ENCODE measurements at regions not wholly inside any gene's neighbourhood (a gene's known extent, or its start where the extent isn't known, plus 50 kb on each side); places are given as distances from the start of the nearest gene placed in this dataset.

DNA sequence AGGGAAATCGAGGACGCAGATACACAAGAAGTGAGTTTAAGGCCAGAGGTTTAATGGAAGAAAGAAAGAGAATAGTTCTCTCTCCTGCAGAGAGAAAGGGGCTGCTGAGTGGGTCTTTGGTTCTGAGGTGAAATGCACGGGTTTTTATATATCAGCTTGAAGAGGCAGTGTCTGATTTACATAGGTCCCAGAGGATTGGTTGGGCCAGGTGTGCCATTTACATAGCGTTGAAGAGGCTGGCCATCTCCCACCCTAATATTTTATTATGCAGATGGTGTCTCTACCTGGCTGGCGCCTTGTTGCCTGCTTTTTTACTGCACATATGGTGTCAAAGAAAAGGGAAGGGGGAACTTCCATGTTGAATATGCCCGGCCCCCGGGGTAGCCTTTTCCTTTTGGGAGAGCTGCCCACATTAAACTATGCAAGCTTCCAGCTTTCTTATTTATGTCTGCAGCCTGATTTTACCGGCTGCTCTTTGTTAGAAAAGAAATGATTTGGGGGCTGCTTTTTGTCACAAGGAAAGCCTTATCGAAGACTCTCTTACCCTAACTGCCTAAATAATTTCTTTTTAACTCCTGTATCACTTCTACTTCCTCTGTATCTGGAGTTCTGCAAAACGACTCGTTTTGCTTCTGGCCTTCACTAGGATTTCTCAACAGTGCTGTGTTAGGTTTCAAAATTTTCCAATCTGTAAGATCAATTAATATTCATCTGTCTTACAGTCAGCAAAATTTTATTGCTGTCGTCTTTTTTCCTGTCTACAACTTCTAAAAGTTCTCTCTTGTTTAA is 268.5 kb downstream of the B3GLCT start:
- DNase-seq (ENCODE audit: low spot score), result no peak
- no peak overlapping the region for H3K9ac ChIP-seq (ENCODE audit: low read depth in 1 of 2, low read length in 2 of 2)
- H3K27ac ChIP-seq (ENCODE audit: low read depth in 1 of 2, low read length in 2 of 2), result no peak overlapping the region
- no peaks in the 10 kb centered on the region for H3K9me3 ChIP-seq (ENCODE audit: control insufficient read depth in 4 of 4, low read length in 3 of 4)
- H3K4me1 ChIP-seq (ENCODE audit: control insufficient read depth in 4 of 4, insufficient read depth in 4 of 4, low read length in 3 of 4), result no peaks in the 10 kb centered on the region
- H3K4me3 ChIP-seq (ENCODE audit: low read depth in 1 of 3, low read length in 3 of 3), result no peak overlapping the region
- 67% methylated on average over 12 of the region's 12 CpGs for WGBS
- no peaks in the 10 kb centered on the region for H3K36me3 ChIP-seq (ENCODE audit: control insufficient read depth in 4 of 4, insufficient read depth in 3 of 4, low read depth in 1 of 4, low read length in 3 of 4)
- H3K27me3 ChIP-seq (ENCODE audit: control insufficient read depth in 4 of 4, insufficient read depth in 4 of 4, low read length in 3 of 4), result peaks cover 0 to 8% (median 1%) of the 10 kb centered on the region in 4 donors
- TF ChIP-seq, protein P1, sequence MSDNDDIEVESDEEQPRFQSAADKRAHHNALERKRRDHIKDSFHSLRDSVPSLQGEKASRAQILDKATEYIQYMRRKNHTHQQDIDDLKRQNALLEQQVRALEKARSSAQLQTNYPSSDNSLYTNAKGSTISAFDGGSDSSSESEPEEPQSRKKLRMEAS (IDR thresholded peaks at IDR 0.05), result no peak
- TF ChIP-seq NR2F2 (IDR thresholded peaks at IDR 0.05) (no peak), TAF1 (conservative IDR thresholded peaks at IDR 0.05) (no peak), RXRA (IDR thresholded peaks at IDR 0.05) (no peak), EGR1 (IDR thresholded peaks at IDR 0.05; ENCODE audit: low read depth in 2 of 2) (no peak), RAD21 (IDR thresholded peaks at IDR 0.05) (no peak), GABPA (IDR thresholded peaks at IDR 0.05 in 1 of 2, conservative IDR thresholded peaks at IDR 0.05 in 1 of 2) (no peak), JUND (IDR thresholded peaks at IDR 0.05) (no peak), SP1 (IDR thresholded peaks at IDR 0.05) (no peak), FOXA2 (IDR thresholded peaks at IDR 0.05) (no peak), HNF4G (IDR thresholded peaks at IDR 0.05) (no peak), FOXA1 (IDR thresholded peaks at IDR 0.05) (no peak), YY1 (IDR thresholded peaks at IDR 0.05) (no peak), HNF4A (conservative IDR thresholded peaks at IDR 0.05) (no peak)
- TF ChIP-seq, protein P2, sequence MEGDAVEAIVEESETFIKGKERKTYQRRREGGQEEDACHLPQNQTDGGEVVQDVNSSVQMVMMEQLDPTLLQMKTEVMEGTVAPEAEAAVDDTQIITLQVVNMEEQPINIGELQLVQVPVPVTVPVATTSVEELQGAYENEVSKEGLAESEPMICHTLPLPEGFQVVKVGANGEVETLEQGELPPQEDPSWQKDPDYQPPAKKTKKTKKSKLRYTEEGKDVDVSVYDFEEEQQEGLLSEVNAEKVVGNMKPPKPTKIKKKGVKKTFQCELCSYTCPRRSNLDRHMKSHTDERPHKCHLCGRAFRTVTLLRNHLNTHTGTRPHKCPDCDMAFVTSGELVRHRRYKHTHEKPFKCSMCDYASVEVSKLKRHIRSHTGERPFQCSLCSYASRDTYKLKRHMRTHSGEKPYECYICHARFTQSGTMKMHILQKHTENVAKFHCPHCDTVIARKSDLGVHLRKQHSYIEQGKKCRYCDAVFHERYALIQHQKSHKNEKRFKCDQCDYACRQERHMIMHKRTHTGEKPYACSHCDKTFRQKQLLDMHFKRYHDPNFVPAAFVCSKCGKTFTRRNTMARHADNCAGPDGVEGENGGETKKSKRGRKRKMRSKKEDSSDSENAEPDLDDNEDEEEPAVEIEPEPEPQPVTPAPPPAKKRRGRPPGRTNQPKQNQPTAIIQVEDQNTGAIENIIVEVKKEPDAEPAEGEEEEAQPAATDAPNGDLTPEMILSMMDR (IDR thresholded peaks at IDR 0.05; ENCODE audit: low read depth, low read length, missing input control), result no peak
- TF ChIP-seq, protein P3, sequence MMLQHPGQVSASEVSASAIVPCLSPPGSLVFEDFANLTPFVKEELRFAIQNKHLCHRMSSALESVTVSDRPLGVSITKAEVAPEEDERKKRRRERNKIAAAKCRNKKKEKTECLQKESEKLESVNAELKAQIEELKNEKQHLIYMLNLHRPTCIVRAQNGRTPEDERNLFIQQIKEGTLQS (IDR thresholded peaks at IDR 0.05), result no peak
- TF ChIP-seq, protein P4, sequence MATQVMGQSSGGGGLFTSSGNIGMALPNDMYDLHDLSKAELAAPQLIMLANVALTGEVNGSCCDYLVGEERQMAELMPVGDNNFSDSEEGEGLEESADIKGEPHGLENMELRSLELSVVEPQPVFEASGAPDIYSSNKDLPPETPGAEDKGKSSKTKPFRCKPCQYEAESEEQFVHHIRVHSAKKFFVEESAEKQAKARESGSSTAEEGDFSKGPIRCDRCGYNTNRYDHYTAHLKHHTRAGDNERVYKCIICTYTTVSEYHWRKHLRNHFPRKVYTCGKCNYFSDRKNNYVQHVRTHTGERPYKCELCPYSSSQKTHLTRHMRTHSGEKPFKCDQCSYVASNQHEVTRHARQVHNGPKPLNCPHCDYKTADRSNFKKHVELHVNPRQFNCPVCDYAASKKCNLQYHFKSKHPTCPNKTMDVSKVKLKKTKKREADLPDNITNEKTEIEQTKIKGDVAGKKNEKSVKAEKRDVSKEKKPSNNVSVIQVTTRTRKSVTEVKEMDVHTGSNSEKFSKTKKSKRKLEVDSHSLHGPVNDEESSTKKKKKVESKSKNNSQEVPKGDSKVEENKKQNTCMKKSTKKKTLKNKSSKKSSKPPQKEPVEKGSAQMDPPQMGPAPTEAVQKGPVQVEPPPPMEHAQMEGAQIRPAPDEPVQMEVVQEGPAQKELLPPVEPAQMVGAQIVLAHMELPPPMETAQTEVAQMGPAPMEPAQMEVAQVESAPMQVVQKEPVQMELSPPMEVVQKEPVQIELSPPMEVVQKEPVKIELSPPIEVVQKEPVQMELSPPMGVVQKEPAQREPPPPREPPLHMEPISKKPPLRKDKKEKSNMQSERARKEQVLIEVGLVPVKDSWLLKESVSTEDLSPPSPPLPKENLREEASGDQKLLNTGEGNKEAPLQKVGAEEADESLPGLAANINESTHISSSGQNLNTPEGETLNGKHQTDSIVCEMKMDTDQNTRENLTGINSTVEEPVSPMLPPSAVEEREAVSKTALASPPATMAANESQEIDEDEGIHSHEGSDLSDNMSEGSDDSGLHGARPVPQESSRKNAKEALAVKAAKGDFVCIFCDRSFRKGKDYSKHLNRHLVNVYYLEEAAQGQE (IDR thresholded peaks at IDR 0.05), result no peak

DNA sequence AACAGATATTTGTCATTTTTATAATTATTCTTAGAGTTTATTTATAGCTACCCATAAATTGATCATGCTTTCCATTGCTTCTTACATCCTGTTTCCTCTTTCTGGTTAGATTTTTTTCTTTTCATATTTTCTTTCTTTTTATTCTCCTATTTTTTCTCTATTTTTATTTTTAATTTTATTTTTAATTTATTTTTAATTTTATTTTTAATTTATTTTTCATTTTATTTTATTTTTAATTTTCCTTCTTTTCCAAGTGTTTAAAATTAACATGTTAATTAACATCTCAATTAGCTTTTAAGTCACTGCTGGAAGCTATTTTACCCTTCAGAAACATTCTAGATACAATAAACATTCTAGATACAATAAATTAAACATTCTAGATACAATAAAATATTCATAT is 269.6 kb downstream of the B3GLCT start:
- DNase-seq (ENCODE audit: low spot score), result no peak

More for the DNA sequence above, 269.6 kb downstream of the B3GLCT start:
- H3K9me3 ChIP-seq (ENCODE audit: control insufficient read depth in 4 of 4, low read length in 3 of 4), result no peaks in the 10 kb centered on the region
- no peak overlapping the region for H3K9ac ChIP-seq (ENCODE audit: low read depth in 1 of 2, low read length in 2 of 2)
- H3K27ac ChIP-seq (ENCODE audit: low read depth in 1 of 2, low read length in 2 of 2), result no peak overlapping the region
- H3K27me3 ChIP-seq (ENCODE audit: control insufficient read depth in 4 of 4, insufficient read depth in 4 of 4, low read length in 3 of 4), result peaks cover 0 to 8% (median 1%) of the 10 kb centered on the region in 4 donors
- H3K4me1 ChIP-seq (ENCODE audit: control insufficient read depth in 4 of 4, insufficient read depth in 4 of 4, low read length in 3 of 4), result no peaks in the 10 kb centered on the region
- TF ChIP-seq, protein P4 (IDR thresholded peaks at IDR 0.05), result no peak
- TF ChIP-seq HNF4G (IDR thresholded peaks at IDR 0.05) (no peak), YY1 (IDR thresholded peaks at IDR 0.05) (no peak)
- TF ChIP-seq, protein P1 (IDR thresholded peaks at IDR 0.05), result no peak
- H3K4me3 ChIP-seq (ENCODE audit: low read depth in 1 of 3, low read length in 3 of 3), result no peak overlapping the region
- no peaks in the 10 kb centered on the region for H3K36me3 ChIP-seq (ENCODE audit: control insufficient read depth in 4 of 4, insufficient read depth in 3 of 4, low read depth in 1 of 4, low read length in 3 of 4)
